Right lobe of liver (tissue), 4 donors: ENCODE measurements at regions not wholly inside any gene's neighbourhood (a gene's known extent, or its start where the extent isn't known, plus 50 kb on each side); places are given as distances from the start of the nearest gene placed in this dataset.

ENCODE experiments used
- POLR2A ChIP-seq: fragments of 450-650 bp; IDR thresholded peaks from one replicate; pipeline ENCODE4 v1.6.1; 2017; ENCODE audit warnings: antibody characterized with exemption, mild to moderate bottlenecking
- TF ChIP-seq, protein P1 (sequence below), 4 donors: fragments of 200-600 bp in 3 of 4; fragments of 450-650 bp in 1 of 4; IDR thresholded peaks; one replicate each; pipeline versions ENCODE4 v1.5.1 to v1.8.0; 2016 to 2022; ENCODE audit warnings: antibody characterized with exemption in 4 of 4, mild to moderate bottlenecking in 2 of 4
- donor health status: DM: no; HTN: no; CAD: no.
- donor health status: DM: no; HTN: no; CAD: no.
- donor health status: DM: no; HTN: yes; CAD: no.

DNA sequence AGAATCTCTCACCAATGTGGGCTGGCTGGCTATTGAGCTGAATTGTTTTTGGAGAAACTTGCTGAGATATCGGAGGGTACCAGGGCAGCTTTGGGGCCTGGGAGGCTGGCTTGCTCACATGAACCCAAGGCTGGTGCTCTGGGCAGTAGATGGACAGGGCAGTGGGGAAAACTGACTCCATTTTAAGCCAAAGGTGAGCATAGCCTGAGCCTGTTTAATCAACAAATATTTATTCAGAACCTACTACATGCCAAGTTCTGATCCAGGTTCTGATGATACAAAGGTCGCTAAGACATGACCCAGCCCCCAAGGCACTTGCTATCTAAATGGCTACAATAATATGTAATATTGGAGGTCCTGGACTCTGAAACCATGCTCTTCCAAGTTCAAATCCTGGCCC, 86.6 kb downstream of the BUB3 start:
- TF ChIP-seq, protein P1, sequence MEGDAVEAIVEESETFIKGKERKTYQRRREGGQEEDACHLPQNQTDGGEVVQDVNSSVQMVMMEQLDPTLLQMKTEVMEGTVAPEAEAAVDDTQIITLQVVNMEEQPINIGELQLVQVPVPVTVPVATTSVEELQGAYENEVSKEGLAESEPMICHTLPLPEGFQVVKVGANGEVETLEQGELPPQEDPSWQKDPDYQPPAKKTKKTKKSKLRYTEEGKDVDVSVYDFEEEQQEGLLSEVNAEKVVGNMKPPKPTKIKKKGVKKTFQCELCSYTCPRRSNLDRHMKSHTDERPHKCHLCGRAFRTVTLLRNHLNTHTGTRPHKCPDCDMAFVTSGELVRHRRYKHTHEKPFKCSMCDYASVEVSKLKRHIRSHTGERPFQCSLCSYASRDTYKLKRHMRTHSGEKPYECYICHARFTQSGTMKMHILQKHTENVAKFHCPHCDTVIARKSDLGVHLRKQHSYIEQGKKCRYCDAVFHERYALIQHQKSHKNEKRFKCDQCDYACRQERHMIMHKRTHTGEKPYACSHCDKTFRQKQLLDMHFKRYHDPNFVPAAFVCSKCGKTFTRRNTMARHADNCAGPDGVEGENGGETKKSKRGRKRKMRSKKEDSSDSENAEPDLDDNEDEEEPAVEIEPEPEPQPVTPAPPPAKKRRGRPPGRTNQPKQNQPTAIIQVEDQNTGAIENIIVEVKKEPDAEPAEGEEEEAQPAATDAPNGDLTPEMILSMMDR (IDR thresholded peaks at IDR 0.05), result no peak
- no peak for TF ChIP-seq POLR2A
